Adipose tissue (tissue), 3 donors: ENCODE measurements at regions not wholly inside any gene's neighbourhood (a gene's known extent, or its start where the extent isn't known, plus 50 kb on each side); places are given as distances from the start of the nearest gene placed in this dataset.
"Not testable (repeated sequence)": the region's sequence is repeated elsewhere in the genome, so short reads cannot be mapped to it uniquely, and the experiment has no call there.

Source experiments
- H3K27ac ChIP-seq: one replicate; pipeline ENCODE4 v1.5.1; 2013; ENCODE audit warnings: low read depth, low read length
- WGBS, 3 donors: extraction: QIAGEN DNeasy Blood & Tissue Kit; methylation state at CpG; one replicate each; pipeline ENCODE4 v1.1.7; 2013; 5-methylcytosine and 5-hydroxymethylcytosine counted together
- donor health status: healthy with polysubstance abuse.
- donor health status: Bipolar disorder and iron deficiency.
- donor health status: healthy.

GRCh38 chr21:27562303-27562702 is 595.4 kb upstream of the ADAMTS5 start:
- WGBS, 3 donors = 89 to 93% (median 92%) methylated on average over 6 of the region's 6 CpGs
- H3K27ac ChIP-seq = no peak overlapping the region

GRCh38 chr21:27561116-27561515 is 594.2 kb upstream of the ADAMTS5 start:
- H3K27ac ChIP-seq = no peak overlapping the region
- WGBS, 3 donors = 64 to 87% (median 76%) methylated on average over 9 of the region's 9 CpGs

GRCh38 chr21:27557356-27557755 is 590.5 kb upstream of the ADAMTS5 start:
- H3K27ac ChIP-seq = no peak overlapping the region
- WGBS, 3 donors = 96 to 97% (median 97%) methylated on average over 1 of the region's 1 CpG

GRCh38 chr21:27555996-27556395 is 589.1 kb upstream of the ADAMTS5 start:
- WGBS, 3 donors = 90 to 98% (median 90%) methylated on average over 2 of the region's 2 CpGs
- no peak overlapping the region for H3K27ac ChIP-seq

- no peak overlapping the region for H3K27ac ChIP-seq
These were observed 583.4 kb upstream of the ADAMTS5 start for GRCh38 chr21:27550287-27550686.

- H3K27ac ChIP-seq = no peak overlapping the region
- WGBS, 3 donors = 73 to 89% (median 88%) methylated on average over 4 of the region's 4 CpGs
These were observed 581.6 kb upstream of the ADAMTS5 start for GRCh38 chr21:27548486-27548885.

- 62 to 83% (median 74%) methylated on average over 4 of the region's 4 CpGs for WGBS, 3 donors
These were observed 579.0 kb upstream of the ADAMTS5 start for GRCh38 chr21:27545754-27546349.

GRCh38 chr21:27542126-27542525 is 575.2 kb upstream of the ADAMTS5 start:
- WGBS, 3 donors = 74 to 84% (median 76%) methylated on average over 1 of the region's 1 CpG
- not testable (repeated sequence) for H3K27ac ChIP-seq

More at GRCh38 chr21:27545754-27546349, 579.0 kb upstream of the ADAMTS5 start:
- H3K27ac ChIP-seq = no peak overlapping the region

- no peak overlapping the region for H3K27ac ChIP-seq
- WGBS, 3 donors = 88 to 89% (median 88%) methylated on average over 3 of the region's 3 CpGs
These were observed 569.4 kb upstream of the ADAMTS5 start for GRCh38 chr21:27536319-27536718.

- WGBS, 3 donors = 92 to 100% (median 93%) methylated on average over 4 of the region's 4 CpGs
- H3K27ac ChIP-seq = no peak overlapping the region
These were observed 568.3 kb upstream of the ADAMTS5 start for GRCh38 chr21:27535188-27535587.

GRCh38 chr21:27534206-27534605 is 567.3 kb upstream of the ADAMTS5 start:
- WGBS, 3 donors = 53 to 67% (median 61%) methylated on average over 2 of the region's 2 CpGs
- no peak overlapping the region for H3K27ac ChIP-seq

GRCh38 chr21:27532076-27532475 is 565.2 kb upstream of the ADAMTS5 start:
- no peak overlapping the region for H3K27ac ChIP-seq
- 37 to 84% (median 79%) methylated on average over 6 of the region's 6 CpGs for WGBS, 3 donors

- no peak overlapping the region for H3K27ac ChIP-seq
- WGBS, 3 donors = 68 to 76% (median 75%) methylated on average over 1 of the region's 1 CpG
These were observed 561.8 kb upstream of the ADAMTS5 start for GRCh38 chr21:27528697-27529096.

GRCh38 chr21:27526451-27526850 is 559.6 kb upstream of the ADAMTS5 start:
- no peak overlapping the region for H3K27ac ChIP-seq
- 59 to 80% (median 67%) methylated on average over 3 of the region's 3 CpGs for WGBS, 3 donors

- WGBS, 3 donors = 74 to 89% (median 84%) methylated on average over 4 of the region's 4 CpGs
- no peak overlapping the region for H3K27ac ChIP-seq
These were observed 558.9 kb upstream of the ADAMTS5 start for GRCh38 chr21:27525780-27526179.

GRCh38 chr21:27519361-27519760 is 552.5 kb upstream of the ADAMTS5 start:
- H3K27ac ChIP-seq = no peak overlapping the region

- not testable (repeated sequence) for H3K27ac ChIP-seq
- 67 to 79% (median 75%) methylated on average over 2 of the region's 2 CpGs for WGBS, 3 donors
These were observed 550.3 kb upstream of the ADAMTS5 start for GRCh38 chr21:27517177-27517576.

- no peak overlapping the region for H3K27ac ChIP-seq
These were observed 548.8 kb upstream of the ADAMTS5 start for GRCh38 chr21:27515676-27516075.

- WGBS, 3 donors = 77 to 94% (median 91%) methylated on average over 4 of the region's 4 CpGs
- H3K27ac ChIP-seq = no peak overlapping the region
These were observed 546.9 kb upstream of the ADAMTS5 start for GRCh38 chr21:27513825-27514224.

GRCh38 chr21:27513016-27513415 is 546.1 kb upstream of the ADAMTS5 start:
- no peak overlapping the region for H3K27ac ChIP-seq
- WGBS, 3 donors = 48 to 70% (median 65%) methylated on average over 1 of the region's 1 CpG

GRCh38 chr21:27511233-27511632 is 544.3 kb upstream of the ADAMTS5 start:
- no peak overlapping the region for H3K27ac ChIP-seq
